ENCODE measurements at regions not wholly inside any gene's neighbourhood (a gene's known extent, or its start where the extent isn't known, plus 50 kb on each side); places are given as distances from the start of the nearest gene placed in this dataset.
A peak's percentile ranks its signal among the peaks of the same experiment; 100 is the strongest.
"Not testable (repeated sequence)": the region's sequence is repeated elsewhere in the genome, so short reads cannot be mapped to it uniquely, and the experiment has no call there.

- Mint-ChIP-seq H3K36me3 (no peaks in the 10 kb centered on the region), H3K4me3 (no peak overlapping the region), H3K9me3 (peaks cover 8% of the 10 kb centered on the region), H3K27ac (no peak overlapping the region), H3K27me3 (no peaks in the 10 kb centered on the region), H3K4me1 (ENCODE audit: low read depth) (peaks cover 5% of the 10 kb centered on the region)
- DNase-seq, result no peak
- POLR2A ChIA-PET, result no interaction called here
- CTCF ChIA-PET, result no interaction called here
- intact Hi-C loops (cut with micrococcal nuclease), result no loop called here
Observed at GRCh38 chr2:195447323-195447975, 209.6 kb upstream of the SLC39A10 start.

DNA sequence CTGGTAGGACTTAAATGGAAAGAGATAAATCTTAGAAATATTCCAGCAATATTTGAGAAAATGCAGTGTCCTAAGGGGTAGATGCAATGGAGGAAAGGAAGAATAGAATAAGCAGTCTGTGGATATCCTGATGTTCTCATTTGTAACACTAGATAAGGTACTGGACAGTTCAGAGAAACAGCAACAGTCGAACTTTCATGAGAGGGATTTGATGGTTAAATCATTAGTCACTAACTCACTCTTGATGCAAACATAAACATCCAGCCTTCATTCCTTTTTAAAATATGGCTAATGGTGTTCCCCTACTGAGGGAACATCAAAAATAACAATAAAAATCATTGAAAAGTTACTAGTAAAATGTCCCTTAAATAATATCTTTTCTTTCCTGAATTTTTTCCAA is 211.4 kb upstream of the SLC39A10 start:
- ChIA-PET CTCF (no interaction called here), POLR2A (no interaction called here)
- DNase-seq, result no peak
- Mint-ChIP-seq H3K27ac (no peak overlapping the region), H3K4me3 (no peak overlapping the region), H3K9me3 (peaks cover 25% of the 10 kb centered on the region), H3K27me3 (no peaks in the 10 kb centered on the region), H3K36me3 (peaks cover 11% of the 10 kb centered on the region), H3K4me1 (ENCODE audit: low read depth) (peaks cover 9% of the 10 kb centered on the region)
- intact Hi-C loops (cut with micrococcal nuclease), result no loop called here

DNA sequence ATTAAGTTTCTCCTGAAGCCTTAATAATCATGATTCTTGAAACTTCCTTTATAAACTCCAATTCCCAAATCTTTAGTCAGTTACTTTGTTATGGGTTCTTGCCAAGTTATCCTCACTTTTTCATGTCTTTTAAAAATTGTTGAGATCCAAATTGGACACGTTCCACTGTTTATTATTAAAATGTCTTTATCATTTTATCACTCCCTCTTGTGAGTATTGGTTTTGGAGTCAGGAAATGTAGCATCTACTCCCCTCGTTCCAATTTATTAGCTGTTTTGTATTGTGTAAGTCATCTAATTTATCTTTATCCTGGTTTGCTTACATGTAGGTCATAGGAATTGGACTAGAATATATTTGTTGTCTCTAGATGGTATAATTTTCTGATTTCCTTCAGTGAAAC is 213.1 kb upstream of the SLC39A10 start:
- H3K27me3 Mint-ChIP-seq, result no peaks in the 10 kb centered on the region
- intact Hi-C loops (cut with micrococcal nuclease), result loop anchor here (2.0 kb wide), 2 partner anchors 43 to 91 kb away; no protein-coding TSS in a partner anchor
- no peak overlapping the region for H3K4me3 Mint-ChIP-seq
- ChIA-PET CTCF (no interaction called here), POLR2A (no interaction called here)
- peaks cover 25% of the 10 kb centered on the region for H3K9me3 Mint-ChIP-seq
- peaks cover 9% of the 10 kb centered on the region for H3K4me1 Mint-ChIP-seq (ENCODE audit: low read depth)
- DNase-seq, result no peak
- no peak overlapping the region for H3K27ac Mint-ChIP-seq
- peaks cover 11% of the 10 kb centered on the region for H3K36me3 Mint-ChIP-seq

GRCh38 chr2:195442458-195443175 is 214.4 kb upstream of the SLC39A10 start:
- no peak overlapping the region for H3K4me3 Mint-ChIP-seq
- H3K9me3 Mint-ChIP-seq, result peaks cover 25% of the 10 kb centered on the region
- ChIA-PET CTCF (interaction anchor here (1.0 kb wide), 1 partner anchor 33 kb away, joined by 3 read pairs; no protein-coding TSS in a partner anchor), POLR2A (interaction anchor here (0.6 kb wide), 1 partner anchor 240 kb away, joined by 3 read pairs; no protein-coding TSS in a partner anchor)
- H3K4me1 Mint-ChIP-seq (ENCODE audit: low read depth), result peaks cover 9% of the 10 kb centered on the region
- H3K27ac Mint-ChIP-seq, result peak overlapping the region; percentile 20
- peaks cover 11% of the 10 kb centered on the region for H3K36me3 Mint-ChIP-seq
- no peaks in the 10 kb centered on the region for H3K27me3 Mint-ChIP-seq
- intact Hi-C loops (cut with micrococcal nuclease), result loop anchor here (1.0 to 2.0 kb wide), 3 partner anchors 35 to 92 kb away; no protein-coding TSS in a partner anchor
- no peak for DNase-seq

DNA sequence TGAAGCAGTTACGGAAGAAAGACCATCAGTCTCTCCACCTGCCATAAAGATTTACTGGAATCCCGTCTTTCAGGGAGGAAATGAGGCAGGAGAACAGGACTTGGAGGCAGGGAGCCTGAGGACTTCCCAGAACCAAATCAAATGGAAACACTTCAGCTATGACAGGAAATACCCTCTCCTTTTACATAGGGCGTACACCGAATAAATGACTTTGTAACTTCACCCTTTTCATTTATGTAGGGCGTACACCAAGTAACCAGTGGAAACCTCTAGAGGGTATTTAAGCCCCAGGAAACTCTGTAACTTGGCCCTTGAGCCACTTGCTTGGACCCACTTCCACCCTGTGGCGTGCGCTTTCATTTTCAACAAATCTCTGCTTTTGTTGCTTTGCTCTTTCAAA is 218.3 kb upstream of the SLC39A10 start:
- Mint-ChIP-seq H3K36me3 (peaks cover 11% of the 10 kb centered on the region), H3K27ac (no peak overlapping the region), H3K9me3 (peaks cover 28% of the 10 kb centered on the region), H3K27me3 (no peaks in the 10 kb centered on the region), H3K4me1 (ENCODE audit: low read depth) (peaks cover 12% of the 10 kb centered on the region), H3K4me3 (no peak overlapping the region)
- intact Hi-C loops (cut with micrococcal nuclease), result no loop called here
- CTCF ChIA-PET, result no interaction called here
- POLR2A ChIA-PET, result no interaction called here
- no peak for DNase-seq

- no peak overlapping the region for H3K4me3 Mint-ChIP-seq
- no peaks in the 10 kb centered on the region for H3K27me3 Mint-ChIP-seq
- ChIA-PET POLR2A (no interaction called here), CTCF (no interaction called here)
- intact Hi-C loops (cut with micrococcal nuclease), result no loop called here
- peaks cover 11% of the 10 kb centered on the region for H3K36me3 Mint-ChIP-seq
- peaks cover 28% of the 10 kb centered on the region for H3K9me3 Mint-ChIP-seq
- H3K4me1 Mint-ChIP-seq (ENCODE audit: low read depth), result peaks cover 7% of the 10 kb centered on the region
- H3K27ac Mint-ChIP-seq, result no peak overlapping the region
- no peak for DNase-seq
Observed at GRCh38 chr2:195437521-195437920, 219.5 kb upstream of the SLC39A10 start.

GRCh38 chr2:195434346-195434745 is 222.7 kb upstream of the SLC39A10 start:
- H3K4me3 Mint-ChIP-seq, result no peak overlapping the region
- intact Hi-C loops (cut with micrococcal nuclease), result no loop called here
- H3K36me3 Mint-ChIP-seq, result no peaks in the 10 kb centered on the region
- peaks cover 3% of the 10 kb centered on the region for H3K4me1 Mint-ChIP-seq (ENCODE audit: low read depth)
- H3K27me3 Mint-ChIP-seq, result no peaks in the 10 kb centered on the region
- no peak for DNase-seq
- CTCF ChIA-PET, result no interaction called here
- peaks cover 11% of the 10 kb centered on the region for H3K9me3 Mint-ChIP-seq
- H3K27ac Mint-ChIP-seq, result no peak overlapping the region
- POLR2A ChIA-PET, result no interaction called here

DNA sequence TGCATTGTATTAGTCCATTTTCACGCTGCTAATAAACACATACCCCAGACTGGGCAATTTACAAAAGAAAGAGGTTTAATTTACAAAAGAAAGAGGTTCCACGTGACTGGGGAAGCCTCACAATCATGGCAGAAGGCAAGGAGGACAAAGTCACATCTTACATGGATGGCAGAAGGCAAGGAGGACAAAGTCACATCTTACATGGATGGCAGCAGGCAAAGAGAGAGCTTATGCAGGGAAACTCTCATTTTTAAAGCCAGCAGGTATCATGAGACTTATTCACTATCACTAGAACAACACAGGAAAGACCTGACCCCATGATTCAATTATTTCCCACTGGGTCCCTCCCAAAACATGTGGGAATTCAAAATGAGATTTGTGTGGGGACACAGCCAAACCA is 223.3 kb upstream of the SLC39A10 start:
- peaks cover 11% of the 10 kb centered on the region for H3K9me3 Mint-ChIP-seq
- H3K4me3 Mint-ChIP-seq, H3K27ac Mint-ChIP-seq: not testable (repeated sequence)

GRCh38 chr2:195428673-195429072 is 228.4 kb upstream of the SLC39A10 start:
- no peak for DNase-seq
- H3K36me3 Mint-ChIP-seq, result no peaks in the 10 kb centered on the region
- ChIA-PET CTCF (no interaction called here), POLR2A (no interaction called here)
- no peaks in the 10 kb centered on the region for H3K4me1 Mint-ChIP-seq (ENCODE audit: low read depth)
- intact Hi-C loops (cut with micrococcal nuclease), result no loop called here
- H3K27me3 Mint-ChIP-seq, result no peaks in the 10 kb centered on the region
- no peak overlapping the region for H3K27ac Mint-ChIP-seq
- H3K9me3 Mint-ChIP-seq, result peaks cover 5% of the 10 kb centered on the region
- no peak overlapping the region for H3K4me3 Mint-ChIP-seq

More for the DNA sequence above, 223.3 kb upstream of the SLC39A10 start:
- H3K36me3 Mint-ChIP-seq; CTCF ChIA-PET; DNase-seq; H3K4me1 Mint-ChIP-seq (ENCODE audit: low read depth); H3K27me3 Mint-ChIP-seq; intact Hi-C loops (cut with micrococcal nuclease); POLR2A ChIA-PET: not testable (repeated sequence)

DNA sequence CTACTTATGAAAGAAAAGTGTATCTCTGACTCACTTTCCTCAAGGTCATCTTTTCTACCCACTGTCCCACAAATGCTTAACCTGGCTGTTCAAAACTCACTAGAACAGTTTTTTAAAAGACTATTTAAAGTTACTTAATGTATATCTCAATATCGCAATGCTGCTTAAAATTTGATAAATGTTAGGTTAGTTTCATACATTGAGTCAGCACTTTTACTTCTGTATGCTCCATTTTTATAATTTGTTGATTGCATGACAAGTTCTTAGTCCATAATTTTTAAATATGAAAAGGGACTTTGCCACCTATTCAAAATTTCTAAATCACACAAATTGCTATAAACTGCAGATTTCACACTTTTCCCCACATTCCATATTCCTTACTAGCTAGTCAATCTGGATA is 231.7 kb upstream of the SLC39A10 start:
- H3K36me3 Mint-ChIP-seq, result no peaks in the 10 kb centered on the region
- CTCF ChIA-PET, result no interaction called here
- no peak for DNase-seq
- no peaks in the 10 kb centered on the region for H3K27me3 Mint-ChIP-seq
- H3K4me3 Mint-ChIP-seq, result no peak overlapping the region
- no peak overlapping the region for H3K27ac Mint-ChIP-seq
- POLR2A ChIA-PET, result no interaction called here
- H3K9me3 Mint-ChIP-seq, result no peaks in the 10 kb centered on the region
- intact Hi-C loops (cut with micrococcal nuclease), result no loop called here
- H3K4me1 Mint-ChIP-seq (ENCODE audit: low read depth), result no peaks in the 10 kb centered on the region

DNA sequence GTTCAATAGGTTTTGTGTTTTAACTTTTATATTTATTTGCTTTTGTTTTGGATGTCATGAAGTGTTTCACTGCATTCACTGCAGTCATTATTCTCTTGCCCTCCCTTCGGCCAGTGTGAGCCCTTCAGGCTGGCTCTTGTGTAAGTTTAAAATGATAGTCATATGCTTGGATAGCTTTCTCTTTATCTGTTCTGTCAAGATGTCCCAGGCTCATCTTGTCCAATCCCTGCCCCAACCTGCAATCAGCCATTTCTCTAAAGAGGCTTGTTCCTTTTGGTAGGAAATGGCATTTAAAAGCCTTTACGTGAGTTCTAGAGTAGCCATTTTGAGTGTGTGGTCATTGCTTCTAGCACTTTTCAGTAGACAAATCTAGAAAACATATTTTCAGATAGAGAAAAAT is 238.0 kb upstream of the SLC39A10 start:
- H3K4me3 Mint-ChIP-seq, result no peak overlapping the region
- no peaks in the 10 kb centered on the region for H3K4me1 Mint-ChIP-seq (ENCODE audit: low read depth)
- H3K36me3 Mint-ChIP-seq, result no peaks in the 10 kb centered on the region
- intact Hi-C loops (cut with micrococcal nuclease), result no loop called here
- POLR2A ChIA-PET, result no interaction called here
- H3K9me3 Mint-ChIP-seq, result no peaks in the 10 kb centered on the region
- no peaks in the 10 kb centered on the region for H3K27me3 Mint-ChIP-seq
- no peak for DNase-seq
- H3K27ac Mint-ChIP-seq, result no peak overlapping the region
- CTCF ChIA-PET, result no interaction called here

DNA sequence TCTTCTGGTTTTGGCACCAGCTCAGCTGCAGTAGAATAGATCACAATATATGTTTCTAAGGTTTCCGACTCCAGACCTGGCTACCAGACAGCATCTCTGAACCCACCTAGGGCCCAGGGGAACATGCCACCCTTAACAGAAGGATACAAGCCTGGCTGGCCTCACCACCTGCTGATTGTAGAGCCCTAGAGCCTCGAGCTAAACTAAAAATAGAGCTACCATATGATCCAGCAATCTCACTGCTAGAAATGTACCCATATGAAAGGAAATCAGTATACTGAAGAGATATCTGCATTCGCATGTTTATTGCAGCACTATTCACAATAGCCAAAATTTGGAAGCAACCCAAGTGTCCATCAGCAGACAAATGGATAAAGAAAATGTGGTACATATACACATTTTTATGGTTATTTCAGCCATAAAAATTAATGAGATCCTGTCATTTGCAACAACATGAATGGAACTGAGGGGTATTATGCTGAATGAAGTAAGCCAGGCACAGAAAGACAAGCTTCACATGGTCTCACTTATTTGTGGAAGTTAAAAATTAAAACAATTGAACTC is 242.4 kb upstream of the SLC39A10 start:
- DNase-seq, result no peak
- Mint-ChIP-seq H3K4me1 (ENCODE audit: low read depth) (peaks cover 5% of the 10 kb centered on the region), H3K9me3 (no peaks in the 10 kb centered on the region), H3K27me3 (no peaks in the 10 kb centered on the region), H3K27ac (no peak overlapping the region), H3K4me3 (no peak overlapping the region), H3K36me3 (no peaks in the 10 kb centered on the region)
- CTCF ChIA-PET, result no interaction called here
- POLR2A ChIA-PET, result no interaction called here
- intact Hi-C loops (cut with micrococcal nuclease), result no loop called here

DNA sequence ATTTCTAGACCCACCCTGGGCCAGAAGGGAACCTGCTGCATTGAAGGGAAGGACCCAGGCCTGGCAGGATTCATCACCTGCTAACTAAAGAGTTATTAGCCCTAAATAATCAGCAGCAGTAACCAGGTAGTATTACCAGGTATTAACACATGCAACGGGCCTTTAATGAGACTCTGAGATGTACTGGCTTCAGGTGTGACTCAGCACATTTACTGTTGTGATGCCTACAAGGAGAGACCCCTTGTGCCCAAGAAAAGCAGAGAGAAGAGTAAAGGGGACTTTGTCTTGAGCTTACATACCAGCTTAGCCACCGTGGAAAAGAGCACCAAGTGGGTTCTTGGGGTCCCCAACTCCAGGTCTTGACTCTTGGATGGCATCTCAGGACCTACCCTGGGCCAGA is 243.1 kb upstream of the SLC39A10 start:
- H3K36me3 Mint-ChIP-seq, result no peaks in the 10 kb centered on the region
- no peak overlapping the region for H3K4me3 Mint-ChIP-seq
- no peak for DNase-seq
- no peaks in the 10 kb centered on the region for H3K27me3 Mint-ChIP-seq
- peaks cover 5% of the 10 kb centered on the region for H3K4me1 Mint-ChIP-seq (ENCODE audit: low read depth)
- ChIA-PET CTCF (no interaction called here), POLR2A (no interaction called here)
- no peaks in the 10 kb centered on the region for H3K9me3 Mint-ChIP-seq
- intact Hi-C loops (cut with micrococcal nuclease), result no loop called here
- no peak overlapping the region for H3K27ac Mint-ChIP-seq

Data from activated CD4-positive, alpha-beta memory T cell treated with anti-CD3 and anti-CD28 coated beads for 36 hours (primary cell).